GM18868 (cell line): ENCODE measurements at regions not wholly inside any gene's neighbourhood (a gene's known extent, or its start where the extent isn't known, plus 50 kb on each side); places are given as distances from the start of the nearest gene placed in this dataset.

Experiments used
- ATAC-seq: cut with Tn5 transposase; IDR thresholded peaks from one replicate; pipeline ENCODE4 v1.9.1; 2021; ENCODE audit warnings: mild to moderate bottlenecking, moderate library complexity; ENCODE audit not compliant: unreplicated experiment

GRCh38 chr2:120986898-120987650, 251.4 kb downstream of the GLI2 start:
- no peak for ATAC-seq

DNA sequence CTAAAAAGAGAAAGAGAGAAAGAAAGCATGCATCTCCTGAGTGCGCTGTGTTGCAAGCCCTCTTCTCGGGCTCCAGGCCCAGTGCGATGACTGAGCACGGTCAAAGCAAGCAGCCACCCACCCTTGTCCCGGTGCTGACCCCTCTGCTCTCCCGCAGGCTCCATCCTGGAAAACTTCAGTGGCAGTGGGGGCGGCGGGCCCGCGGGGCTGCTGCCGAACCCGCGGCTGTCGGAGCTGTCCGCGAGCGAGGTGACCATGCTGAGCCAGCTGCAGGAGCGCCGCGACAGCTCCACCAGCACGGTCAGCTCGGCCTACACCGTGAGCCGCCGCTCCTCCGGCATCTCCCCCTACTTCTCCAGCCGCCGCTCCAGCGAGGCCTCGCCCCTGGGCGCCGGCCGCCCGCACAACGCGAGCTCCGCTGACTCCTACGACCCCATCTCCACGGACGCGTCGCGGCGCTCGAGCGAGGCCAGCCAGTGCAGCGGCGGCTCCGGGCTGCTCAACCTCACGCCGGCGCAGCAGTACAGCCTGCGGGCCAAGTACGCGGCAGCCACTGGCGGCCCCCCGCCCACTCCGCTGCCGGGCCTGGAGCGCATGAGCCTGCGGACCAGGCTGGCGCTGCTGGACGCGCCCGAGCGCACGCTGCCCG, 252.5 kb downstream of the GLI2 start:
- ATAC-seq: no peak

DNA sequence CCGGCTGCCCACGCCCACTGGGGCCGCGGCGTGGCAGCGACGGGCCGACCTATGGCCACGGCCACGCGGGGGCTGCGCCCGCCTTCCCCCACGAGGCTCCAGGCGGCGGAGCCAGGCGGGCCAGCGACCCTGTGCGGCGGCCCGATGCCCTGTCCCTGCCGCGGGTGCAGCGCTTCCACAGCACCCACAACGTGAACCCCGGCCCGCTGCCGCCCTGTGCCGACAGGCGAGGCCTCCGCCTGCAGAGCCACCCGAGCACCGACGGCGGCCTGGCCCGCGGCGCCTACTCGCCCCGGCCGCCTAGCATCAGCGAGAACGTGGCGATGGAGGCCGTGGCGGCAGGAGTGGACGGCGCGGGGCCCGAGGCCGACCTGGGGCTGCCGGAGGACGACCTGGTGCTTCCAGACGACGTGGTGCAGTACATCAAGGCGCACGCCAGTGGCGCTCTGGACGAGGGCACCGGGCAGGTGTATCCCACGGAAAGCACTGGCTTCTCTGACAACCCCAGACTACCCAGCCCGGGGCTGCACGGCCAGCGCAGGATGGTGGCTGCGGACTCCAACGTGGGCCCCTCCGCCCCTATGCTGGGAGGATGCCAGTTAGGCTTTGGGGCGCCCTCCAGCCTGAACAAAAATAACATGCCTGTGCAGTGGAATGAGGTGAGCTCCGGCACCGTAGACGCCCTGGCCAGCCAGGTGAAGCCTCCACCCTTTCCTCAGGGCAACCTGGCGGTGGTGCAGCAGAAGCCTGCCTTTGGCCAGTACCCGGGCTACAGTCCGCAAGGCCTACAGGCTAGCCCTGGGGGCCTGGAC, 253.2 kb downstream of the GLI2 start:
- ATAC-seq: no peak

- no peak for ATAC-seq
These were observed 254.1 kb downstream of the GLI2 start for GRCh38 chr2:120989512-120990441.

DNA sequence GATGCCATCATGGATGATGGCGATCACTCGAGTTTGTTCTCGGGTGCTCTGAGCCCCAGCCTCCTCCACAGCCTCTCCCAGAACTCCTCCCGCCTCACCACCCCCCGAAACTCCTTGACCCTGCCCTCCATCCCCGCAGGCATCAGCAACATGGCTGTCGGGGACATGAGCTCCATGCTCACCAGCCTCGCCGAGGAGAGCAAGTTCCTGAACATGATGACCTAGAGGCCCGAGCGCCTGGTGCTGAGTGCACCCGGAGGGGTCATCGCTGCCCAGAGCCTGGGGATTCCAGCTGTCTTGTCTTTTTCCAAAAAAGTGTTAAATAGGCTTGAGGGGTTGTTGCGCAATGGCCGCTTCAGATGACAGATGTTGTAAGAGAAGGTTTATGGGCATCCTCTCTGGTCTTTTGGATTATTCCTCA, 254.8 kb downstream of the GLI2 start:
- no peak for ATAC-seq

DNA sequence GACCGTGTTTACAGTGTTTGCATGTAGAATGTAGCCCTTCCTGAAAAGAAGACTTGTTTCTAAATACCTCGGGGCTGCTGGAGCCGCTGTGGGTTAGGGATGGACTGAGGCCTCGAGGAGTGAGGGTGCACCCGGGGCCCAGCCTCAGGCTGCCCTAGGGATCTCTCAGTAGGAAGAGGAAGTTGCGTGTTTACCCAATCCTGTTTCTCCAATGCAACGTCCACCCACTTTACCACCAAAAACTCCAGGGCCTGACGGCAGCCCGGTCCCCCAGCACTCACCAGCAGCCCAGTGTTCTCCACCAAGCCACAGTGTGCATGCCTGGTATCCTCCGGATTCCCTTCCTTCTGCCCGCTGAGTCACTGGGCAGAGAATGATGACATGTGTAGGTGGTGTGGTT, 255.8 kb downstream of the GLI2 start:
- no peak for ATAC-seq

GRCh38 chr2:120992791-120993555, 257.3 kb downstream of the GLI2 start:
- no peak for ATAC-seq

- no peak for ATAC-seq
These were observed 258.0 kb downstream of the GLI2 start for GRCh38 chr2:120993661-120994060.

- ATAC-seq: no peak
These were observed 258.8 kb downstream of the GLI2 start for GRCh38 chr2:120994301-120994995.

DNA sequence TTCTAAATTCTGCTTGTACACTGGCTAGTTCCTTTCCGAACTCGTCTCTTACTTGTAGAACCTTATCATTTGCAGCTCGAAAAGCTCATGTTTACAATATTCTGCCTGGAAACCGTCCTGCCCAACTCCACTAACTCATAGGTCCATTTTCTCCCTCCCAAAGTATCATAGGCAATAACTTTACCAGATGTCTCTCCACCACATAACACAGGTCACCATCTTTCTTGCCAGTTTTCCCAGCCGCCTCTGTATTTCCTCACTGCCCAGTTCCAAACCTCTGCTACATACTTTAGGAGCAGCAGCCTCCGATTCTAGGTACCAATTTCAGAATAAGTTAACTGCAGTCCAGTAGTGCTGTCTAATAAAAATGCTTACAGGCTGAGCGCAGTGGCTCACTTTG, 259.5 kb downstream of the GLI2 start:
- no peak for ATAC-seq

- ATAC-seq: no peak
These were observed 260.1 kb downstream of the GLI2 start for GRCh38 chr2:120995656-120996190.

- no peak for ATAC-seq
These were observed 263.9 kb downstream of the GLI2 start for GRCh38 chr2:120999377-121000097.

- ATAC-seq: no peak
These were observed 265.1 kb downstream of the GLI2 start for GRCh38 chr2:121000804-121001203.

GRCh38 chr2:121001641-121002040, 266.0 kb downstream of the GLI2 start:
- no peak for ATAC-seq

GRCh38 chr2:121002597-121002996, 266.9 kb downstream of the GLI2 start:
- ATAC-seq: no peak

DNA sequence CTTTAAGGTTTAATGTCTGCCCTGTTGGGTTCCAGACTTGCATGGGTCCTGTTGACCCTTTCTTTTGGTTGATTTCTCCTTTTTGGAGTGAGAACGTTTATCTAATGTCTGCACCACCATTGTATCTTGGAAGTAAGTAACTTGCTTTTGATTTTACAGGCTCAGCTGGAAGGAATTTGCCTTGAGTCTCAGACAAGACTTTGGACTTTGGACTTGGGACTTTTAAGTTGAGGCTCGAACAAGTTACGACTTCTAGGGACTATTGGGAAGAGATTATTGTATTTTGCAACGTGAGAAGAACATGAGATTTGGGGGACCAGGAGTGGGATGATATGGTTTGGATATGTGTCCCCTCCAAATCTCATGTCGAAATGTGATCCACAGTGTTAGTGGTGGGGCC, 267.7 kb downstream of the GLI2 start:
- no peak for ATAC-seq

DNA sequence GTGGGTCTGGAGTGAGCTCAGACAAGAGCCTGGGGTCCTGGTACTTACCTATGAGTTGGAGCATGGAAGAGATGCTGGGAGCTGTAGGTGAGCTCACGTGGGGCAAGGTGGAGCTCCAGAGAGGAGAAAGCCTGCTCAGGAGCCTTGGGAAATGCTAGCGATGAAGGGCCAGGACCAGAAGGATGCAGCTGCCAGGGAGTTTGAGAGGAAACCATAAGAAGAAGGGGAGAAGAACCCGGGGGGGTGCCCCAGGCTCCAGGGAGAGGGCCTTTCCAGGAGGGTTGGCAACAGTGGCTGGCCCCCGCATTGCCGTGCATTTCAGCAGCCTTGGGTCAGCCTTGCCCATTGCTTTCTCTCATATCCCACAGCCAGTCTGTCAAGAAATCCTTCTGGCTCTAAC, 268.7 kb downstream of the GLI2 start:
- no peak for ATAC-seq

DNA sequence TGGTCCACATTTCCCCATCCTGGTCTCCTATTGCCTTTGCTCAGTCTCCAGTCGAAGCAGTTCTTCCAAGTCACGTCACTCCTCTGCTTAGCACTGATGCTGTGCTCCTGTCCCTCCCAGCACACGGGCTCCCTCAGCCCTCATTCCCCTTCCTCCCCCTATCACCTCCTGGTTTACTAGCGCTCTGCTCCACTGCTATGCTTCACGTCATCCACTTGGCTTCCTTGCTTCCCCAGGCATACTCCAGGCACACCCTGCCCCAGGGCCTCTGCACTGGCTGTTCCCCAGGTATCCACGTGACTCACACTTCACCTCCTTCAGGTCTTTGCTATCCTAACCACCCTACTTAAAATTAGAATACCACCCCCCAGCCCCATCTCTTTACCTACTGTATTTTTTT, 269.3 kb downstream of the GLI2 start:
- ATAC-seq: no peak
